Fibroblast of skin of right biceps (primary cell): ENCODE measurements at regions not wholly inside any gene's neighbourhood (a gene's known extent, or its start where the extent isn't known, plus 50 kb on each side); places are given as distances from the start of the nearest gene placed in this dataset.
"Not testable (repeated sequence)": the region's sequence is repeated elsewhere in the genome, so short reads cannot be mapped to it uniquely, and the experiment has no call there.

Source experiments
- DNase-seq: peaks from one replicate; pipeline ENCODE4 v3.0.0-alpha.2; 2013

GRCh38 chr2:234272069-234272850 lies 221.8 kb downstream of the SPP2 start:
- no peak for DNase-seq

GRCh38 chr2:234271338-234271737 lies 220.8 kb downstream of the SPP2 start:
- no peak for DNase-seq

- peak; percentile 70 for DNase-seq
These were observed 219.3 kb downstream of the SPP2 start for GRCh38 chr2:234269769-234270204.

GRCh38 chr2:234267534-234267933 lies 217.0 kb downstream of the SPP2 start:
- no peak for DNase-seq

GRCh38 chr2:234266952-234267351 lies 216.4 kb downstream of the SPP2 start:
- DNase-seq: no peak

GRCh38 chr2:234265206-234265605 lies 214.7 kb downstream of the SPP2 start:
- no peak for DNase-seq

- no peak for DNase-seq
These were observed 211.2 kb downstream of the SPP2 start for GRCh38 chr2:234261736-234262135.

GRCh38 chr2:234259440-234259839 lies 208.9 kb downstream of the SPP2 start:
- DNase-seq: peak; percentile 39

GRCh38 chr2:234258562-234259141 lies 208.2 kb downstream of the SPP2 start:
- DNase-seq: no peak

- DNase-seq: peak; percentile 99
These were observed 207.5 kb downstream of the SPP2 start for GRCh38 chr2:234257859-234258561.

GRCh38 chr2:234256516-234256915 lies 206.0 kb downstream of the SPP2 start:
- no peak for DNase-seq

GRCh38 chr2:234254783-234255521 lies 204.4 kb downstream of the SPP2 start:
- no peak for DNase-seq

GRCh38 chr2:234252772-234253171 lies 202.3 kb downstream of the SPP2 start:
- DNase-seq: no peak

GRCh38 chr2:234251326-234252271 lies 201.1 kb downstream of the SPP2 start:
- peak; percentile 94 for DNase-seq

GRCh38 chr2:234250926-234251325 lies 200.4 kb downstream of the SPP2 start:
- DNase-seq: no peak

- peak; percentile 87 for DNase-seq
These were observed 199.4 kb downstream of the SPP2 start for GRCh38 chr2:234249873-234250272.

GRCh38 chr2:234249034-234249735 lies 198.7 kb downstream of the SPP2 start:
- no peak for DNase-seq

GRCh38 chr2:234248213-234248710 lies 197.8 kb downstream of the SPP2 start:
- DNase-seq: not testable (repeated sequence)

GRCh38 chr2:234247453-234248180 lies 197.1 kb downstream of the SPP2 start:
- DNase-seq: no peak

GRCh38 chr2:234245945-234246344 lies 195.4 kb downstream of the SPP2 start:
- peak; percentile 95 for DNase-seq
